ENCODE measurements at regions not wholly inside any gene's neighbourhood (a gene's known extent, or its start where the extent isn't known, plus 50 kb on each side); places are given as distances from the start of the nearest gene placed in this dataset.

DNA sequence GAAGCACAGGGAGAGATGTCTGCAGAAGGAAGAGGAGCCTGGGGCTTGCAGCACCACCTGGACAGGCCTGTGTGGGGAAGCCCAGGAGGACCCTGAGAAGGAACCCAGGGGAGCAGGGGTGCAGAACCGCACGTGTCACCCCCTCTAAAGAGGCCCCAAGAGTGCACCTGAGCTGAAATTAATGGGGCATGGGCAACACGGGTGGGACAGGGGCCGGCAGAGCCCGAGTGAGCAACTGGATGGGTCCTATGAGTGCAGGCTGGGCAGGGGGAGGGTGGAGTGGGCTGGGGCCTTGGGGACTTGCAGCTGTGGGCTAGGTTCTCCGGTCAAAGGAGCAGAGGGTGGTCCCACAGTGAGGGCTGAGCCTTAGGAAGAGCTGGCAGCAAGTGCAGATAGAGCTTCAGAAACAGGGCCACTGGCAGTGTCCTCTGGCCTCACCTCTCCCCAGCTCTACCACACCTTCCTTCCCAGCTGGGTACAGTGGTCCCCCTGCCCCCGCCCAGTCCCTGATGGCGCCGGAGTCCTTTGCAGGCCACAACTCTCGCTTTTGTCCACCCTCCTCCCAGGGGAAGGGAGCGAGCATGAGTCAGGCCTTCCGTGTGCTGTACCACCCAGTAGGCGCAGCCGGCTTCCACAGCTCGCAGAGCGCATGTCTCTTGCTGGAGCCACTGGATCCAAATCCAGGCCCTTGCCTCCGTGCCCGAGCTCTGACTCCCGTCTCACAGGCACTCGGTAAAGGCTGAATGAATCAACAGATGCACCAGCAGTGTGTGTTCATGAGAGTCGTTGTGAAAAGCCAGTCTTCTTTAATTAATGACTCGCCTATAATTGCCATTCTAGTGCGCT is 131.6 kb downstream of the HMX1 start:
- Histone ChIP-seq H3K9me3 (replicated peaks; ENCODE audit: control insufficient read depth, insufficient read depth, low read length) (no peaks in the 10 kb centered on the region), H3K27ac (ENCODE audit: insufficient read depth, low read depth, low read length) (no peak overlapping the region), H3K9ac (replicated peaks; ENCODE audit: extremely low read depth, insufficient read depth, low read length) (no peak overlapping the region), H2AFZ (ENCODE audit: low read depth, low read length) (no peak overlapping the region), H3K36me3 (ENCODE audit: control insufficient read depth in 2 of 2, extremely low read depth in 1 of 2, insufficient read depth in 2 of 2, low read length in 2 of 2) (no peaks in the 10 kb centered on the region), H3K79me2 (ENCODE audit: control insufficient read depth, insufficient read depth, low read length) (no peaks in the 10 kb centered on the region), H3K9me1 (replicated peaks; ENCODE audit: control insufficient read depth, extremely low read depth, insufficient read depth, low read length) (no peaks in the 10 kb centered on the region), H3K27me3 (ENCODE audit: control insufficient read depth in 2 of 2, insufficient read depth in 2 of 2, low read length in 2 of 2) (no peaks in the 10 kb centered on the region), H3K4me2 (ENCODE audit: insufficient read depth, low read length) (no peak overlapping the region), H3K4me1 (ENCODE audit: control insufficient read depth, extremely low read depth, insufficient read depth, low read length) (no peaks in the 10 kb centered on the region), H3K4me3 (replicated peaks in 1 of 3; ENCODE audit: insufficient read depth in 1 of 3, low read depth in 1 of 3, low read length in 3 of 3) (no peak overlapping the region), H4K20me1 (replicated peaks; ENCODE audit: control insufficient read depth, extremely low read depth, insufficient read depth, low read length) (no peaks in the 10 kb centered on the region)
- CTCF ChIA-PET: no interaction called here
- FAIRE-seq (no peak), DNase-seq (ENCODE audit: low read depth, low spot score) (no peak)
- intact Hi-C loops (cut with micrococcal nuclease): no loop called here
- TF ChIP-seq, protein P1, sequence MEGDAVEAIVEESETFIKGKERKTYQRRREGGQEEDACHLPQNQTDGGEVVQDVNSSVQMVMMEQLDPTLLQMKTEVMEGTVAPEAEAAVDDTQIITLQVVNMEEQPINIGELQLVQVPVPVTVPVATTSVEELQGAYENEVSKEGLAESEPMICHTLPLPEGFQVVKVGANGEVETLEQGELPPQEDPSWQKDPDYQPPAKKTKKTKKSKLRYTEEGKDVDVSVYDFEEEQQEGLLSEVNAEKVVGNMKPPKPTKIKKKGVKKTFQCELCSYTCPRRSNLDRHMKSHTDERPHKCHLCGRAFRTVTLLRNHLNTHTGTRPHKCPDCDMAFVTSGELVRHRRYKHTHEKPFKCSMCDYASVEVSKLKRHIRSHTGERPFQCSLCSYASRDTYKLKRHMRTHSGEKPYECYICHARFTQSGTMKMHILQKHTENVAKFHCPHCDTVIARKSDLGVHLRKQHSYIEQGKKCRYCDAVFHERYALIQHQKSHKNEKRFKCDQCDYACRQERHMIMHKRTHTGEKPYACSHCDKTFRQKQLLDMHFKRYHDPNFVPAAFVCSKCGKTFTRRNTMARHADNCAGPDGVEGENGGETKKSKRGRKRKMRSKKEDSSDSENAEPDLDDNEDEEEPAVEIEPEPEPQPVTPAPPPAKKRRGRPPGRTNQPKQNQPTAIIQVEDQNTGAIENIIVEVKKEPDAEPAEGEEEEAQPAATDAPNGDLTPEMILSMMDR (IDR thresholded peaks at IDR 0.05; ENCODE audit: extremely low read depth in 1 of 2, insufficient read depth in 1 of 2, low read depth in 1 of 2, low read length in 2 of 2): no peak
- TF ChIP-seq POLR2A (IDR thresholded peaks at IDR 0.05; ENCODE audit: low read depth, low read length): no peak
- TF ChIP-seq, protein P2, sequence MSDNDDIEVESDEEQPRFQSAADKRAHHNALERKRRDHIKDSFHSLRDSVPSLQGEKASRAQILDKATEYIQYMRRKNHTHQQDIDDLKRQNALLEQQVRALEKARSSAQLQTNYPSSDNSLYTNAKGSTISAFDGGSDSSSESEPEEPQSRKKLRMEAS (IDR thresholded peaks at IDR 0.05; ENCODE audit: insufficient read depth, insufficient read length): no peak
- TF ChIP-seq FOS (IDR thresholded peaks at IDR 0.05; ENCODE audit: borderline replicate concordance, insufficient read depth, low read length): no peak
- no peak for TF ChIP-seq JUN (IDR thresholded peaks at IDR 0.05; ENCODE audit: borderline replicate concordance, insufficient read depth, insufficient read length, low read depth)
- no peak for TF ChIP-seq GATA2 (IDR thresholded peaks at IDR 0.05; ENCODE audit: insufficient read depth, insufficient read length, low read depth, low read length)
- TF ChIP-seq MYC (IDR thresholded peaks at IDR 0.05; ENCODE audit: low read depth, low read length): no peak
- TF ChIP-seq EZH2 (IDR thresholded peaks at IDR 0.05; ENCODE audit: borderline replicate concordance, low read depth, low read length, severe bottlenecking): no peak
- no peak for TF ChIP-seq POLR2AphosphoS5 (IDR thresholded peaks at IDR 0.05; ENCODE audit: insufficient read depth, low read depth, low read length)
- dilution Hi-C loops (cut with MboI; ENCODE audit: extremely low pct_ligation_motif_present, low sequenced_read_pairs): no loop called here
- no TSS peak for BruUV-seq (replicated peaks)
- POLR2A ChIA-PET: no interaction called here
